Osteoblast (primary cell): ENCODE measurements at regions not wholly inside any gene's neighbourhood (a gene's known extent, or its start where the extent isn't known, plus 50 kb on each side); places are given as distances from the start of the nearest gene placed in this dataset.

Source experiments
- DNase-seq: peaks from one replicate; pipeline ENCODE4 v3.0.0; 2011; ENCODE audit warnings: low spot score, mixed read lengths; ENCODE audit not compliant: insufficient read length; ENCODE audit errors: missing footprints
- H2AFZ ChIP-seq: 2 replicates; pipeline ENCODE4 v1.6.0; 2011; ENCODE audit warnings: mild to moderate bottlenecking, low read length
- H3K27ac ChIP-seq: 2 replicates; pipeline ENCODE4 v1.5.1; 2011; ENCODE audit warnings: mild to moderate bottlenecking, low read depth, low read length, moderate library complexity
- H3K27me3 ChIP-seq: 2 replicates; pipeline ENCODE4 v1.6.0; 2012; ENCODE audit warnings: mild to moderate bottlenecking, control low read depth, inconsistent platforms, low read length, moderate library complexity; ENCODE audit not compliant: insufficient read depth
- H3K36me3 ChIP-seq: 2 replicates; pipeline ENCODE4 v1.5.1; 2011; ENCODE audit warnings: mild to moderate bottlenecking, low read length, control low read depth, moderate library complexity; ENCODE audit not compliant: insufficient read depth
- H3K4me1 ChIP-seq: 2 replicates; pipeline ENCODE4 v1.5.1; 2011; ENCODE audit warnings: mild to moderate bottlenecking, low read length, control low read depth, moderate library complexity; ENCODE audit not compliant: insufficient read depth
- H3K4me2 ChIP-seq: 2 replicates; pipeline ENCODE4 v1.6.0; 2011; ENCODE audit warnings: mild to moderate bottlenecking, low read length; ENCODE audit not compliant: insufficient read depth
- H3K4me3 ChIP-seq: fragments of 200-600 bp; sonication (generic); 3 replicates; pipeline ENCODE4 v1.5.1; 2012; ENCODE audit warnings: mild to moderate bottlenecking, low read length, inconsistent platforms; ENCODE audit not compliant: insufficient read depth
- H3K79me2 ChIP-seq: 2 replicates; pipeline ENCODE4 v1.6.0; 2012; ENCODE audit warnings: mild to moderate bottlenecking, low read length, control low read depth, inconsistent platforms; ENCODE audit not compliant: insufficient read depth
- H3K9me3 ChIP-seq: 2 replicates; pipeline ENCODE4 v1.5.1; 2011; ENCODE audit warnings: low read depth, low read length, control low read depth
- H4K20me1 ChIP-seq: 2 replicates; pipeline ENCODE4 v1.6.0; 2012; ENCODE audit warnings: mild to moderate bottlenecking, low read length, control low read depth; ENCODE audit not compliant: insufficient read depth
- TF ChIP-seq, protein P1 (sequence below): IDR thresholded peaks from 2 replicates; pipeline ENCODE4 v1.5.1; 2011; ENCODE audit warnings: mild to moderate bottlenecking, low read depth, low read length, moderate library complexity; ENCODE audit errors: extremely low read depth

DNA sequence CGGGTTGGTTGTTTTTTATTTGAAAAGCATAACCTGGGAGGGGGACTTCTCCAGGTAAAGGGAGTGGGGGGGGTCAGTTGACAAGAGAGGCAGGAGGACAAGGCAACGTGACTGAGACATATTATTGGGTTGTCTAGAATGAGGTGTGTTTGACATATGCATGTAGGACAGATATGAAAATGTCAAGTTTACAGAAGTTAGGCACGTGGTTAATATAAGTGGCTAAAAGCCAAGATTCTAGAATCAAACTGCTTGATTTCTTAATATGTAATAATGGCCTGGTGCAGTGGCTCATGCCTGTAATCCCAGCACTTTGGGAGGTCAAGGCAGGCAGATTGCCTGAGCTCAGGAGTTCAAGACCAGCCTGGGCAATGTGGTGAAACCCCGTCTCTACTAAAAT lies 212.8 kb downstream of the SQOR start:
- TF ChIP-seq, protein P1, sequence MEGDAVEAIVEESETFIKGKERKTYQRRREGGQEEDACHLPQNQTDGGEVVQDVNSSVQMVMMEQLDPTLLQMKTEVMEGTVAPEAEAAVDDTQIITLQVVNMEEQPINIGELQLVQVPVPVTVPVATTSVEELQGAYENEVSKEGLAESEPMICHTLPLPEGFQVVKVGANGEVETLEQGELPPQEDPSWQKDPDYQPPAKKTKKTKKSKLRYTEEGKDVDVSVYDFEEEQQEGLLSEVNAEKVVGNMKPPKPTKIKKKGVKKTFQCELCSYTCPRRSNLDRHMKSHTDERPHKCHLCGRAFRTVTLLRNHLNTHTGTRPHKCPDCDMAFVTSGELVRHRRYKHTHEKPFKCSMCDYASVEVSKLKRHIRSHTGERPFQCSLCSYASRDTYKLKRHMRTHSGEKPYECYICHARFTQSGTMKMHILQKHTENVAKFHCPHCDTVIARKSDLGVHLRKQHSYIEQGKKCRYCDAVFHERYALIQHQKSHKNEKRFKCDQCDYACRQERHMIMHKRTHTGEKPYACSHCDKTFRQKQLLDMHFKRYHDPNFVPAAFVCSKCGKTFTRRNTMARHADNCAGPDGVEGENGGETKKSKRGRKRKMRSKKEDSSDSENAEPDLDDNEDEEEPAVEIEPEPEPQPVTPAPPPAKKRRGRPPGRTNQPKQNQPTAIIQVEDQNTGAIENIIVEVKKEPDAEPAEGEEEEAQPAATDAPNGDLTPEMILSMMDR: no peak
- no peaks in the 10 kb centered on the region for H4K20me1 ChIP-seq
- H3K27ac ChIP-seq: no peak overlapping the region
- no peaks in the 10 kb centered on the region for H3K79me2 ChIP-seq
- H3K4me1 ChIP-seq: no peaks in the 10 kb centered on the region
- H2AFZ ChIP-seq: no peak overlapping the region
- H3K36me3 ChIP-seq: no peaks in the 10 kb centered on the region
- no peaks in the 10 kb centered on the region for H3K27me3 ChIP-seq
- no peaks in the 10 kb centered on the region for H3K9me3 ChIP-seq
- no peak overlapping the region for H3K4me3 ChIP-seq
- DNase-seq: no peak
- H3K4me2 ChIP-seq: no peak overlapping the region

DNA sequence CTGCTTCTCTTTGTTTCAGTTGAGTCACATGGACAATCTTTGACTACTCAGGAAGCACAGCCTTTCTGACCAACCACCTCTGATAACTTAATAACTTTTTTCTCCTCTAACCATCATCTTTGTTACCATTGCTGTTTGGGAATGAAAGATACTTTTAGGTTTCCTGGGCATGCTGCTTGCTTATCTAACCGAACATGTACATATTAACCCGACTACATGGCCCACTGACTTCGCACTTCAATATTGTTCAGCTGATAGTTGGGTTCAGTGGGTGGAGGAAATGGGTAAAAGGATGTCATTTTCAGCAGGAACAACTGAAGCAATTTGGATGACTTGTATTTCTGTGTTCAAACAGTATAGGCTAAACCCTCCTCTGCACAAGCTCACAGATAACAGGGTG lies 214.3 kb downstream of the SQOR start:
- Histone ChIP-seq H4K20me1 (no peaks in the 10 kb centered on the region), H2AFZ (no peak overlapping the region), H3K9me3 (no peaks in the 10 kb centered on the region), H3K4me1 (no peaks in the 10 kb centered on the region), H3K27ac (no peak overlapping the region), H3K4me3 (no peak overlapping the region), H3K4me2 (no peak overlapping the region), H3K36me3 (no peaks in the 10 kb centered on the region), H3K27me3 (no peaks in the 10 kb centered on the region), H3K79me2 (no peaks in the 10 kb centered on the region)
- no peak for DNase-seq
- TF ChIP-seq, protein P1: no peak

DNA sequence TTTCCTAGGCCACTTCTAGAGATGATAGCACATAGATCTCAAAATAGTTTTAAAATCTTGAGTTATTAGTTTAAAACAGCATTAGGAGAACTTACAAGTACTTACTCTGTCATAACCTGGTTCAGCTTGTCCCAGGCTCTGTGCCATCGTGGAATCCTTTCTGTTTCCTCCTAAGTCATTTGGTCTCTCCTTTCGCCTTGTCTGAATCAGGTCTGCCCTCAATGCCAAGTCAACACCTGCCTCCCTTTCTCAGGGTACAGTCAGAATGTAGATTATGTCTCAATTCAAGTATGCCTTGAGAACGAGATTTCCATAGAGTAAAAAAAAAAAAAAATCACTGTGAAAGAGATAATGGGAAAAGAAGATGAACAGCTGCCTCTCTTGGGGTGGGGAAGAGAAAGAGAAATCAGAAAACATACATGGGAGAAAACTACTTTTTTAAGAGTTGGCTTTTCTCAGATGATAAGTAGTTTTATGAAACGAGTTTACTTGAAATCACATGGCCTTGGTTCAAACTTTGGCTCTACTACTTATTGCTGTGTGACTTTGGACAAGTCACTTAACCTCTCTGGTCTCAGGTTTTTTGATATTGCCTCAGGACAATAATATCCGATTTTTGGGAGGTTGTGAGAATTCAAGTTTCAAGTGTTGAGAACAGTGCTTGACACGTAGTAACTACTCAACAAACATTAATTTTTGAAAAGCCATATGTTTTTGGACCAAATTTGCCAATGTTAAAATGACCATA lies 219.8 kb downstream of the SQOR start:
- Histone ChIP-seq H3K9me3 (no peaks in the 10 kb centered on the region), H3K4me3 (no peak overlapping the region), H2AFZ (no peak overlapping the region), H3K4me2 (no peak overlapping the region), H4K20me1 (no peaks in the 10 kb centered on the region), H3K27ac (no peak overlapping the region), H3K36me3 (no peaks in the 10 kb centered on the region), H3K27me3 (no peaks in the 10 kb centered on the region), H3K4me1 (no peaks in the 10 kb centered on the region), H3K79me2 (no peaks in the 10 kb centered on the region)
- DNase-seq: no peak
- TF ChIP-seq, protein P1: no peak

DNA sequence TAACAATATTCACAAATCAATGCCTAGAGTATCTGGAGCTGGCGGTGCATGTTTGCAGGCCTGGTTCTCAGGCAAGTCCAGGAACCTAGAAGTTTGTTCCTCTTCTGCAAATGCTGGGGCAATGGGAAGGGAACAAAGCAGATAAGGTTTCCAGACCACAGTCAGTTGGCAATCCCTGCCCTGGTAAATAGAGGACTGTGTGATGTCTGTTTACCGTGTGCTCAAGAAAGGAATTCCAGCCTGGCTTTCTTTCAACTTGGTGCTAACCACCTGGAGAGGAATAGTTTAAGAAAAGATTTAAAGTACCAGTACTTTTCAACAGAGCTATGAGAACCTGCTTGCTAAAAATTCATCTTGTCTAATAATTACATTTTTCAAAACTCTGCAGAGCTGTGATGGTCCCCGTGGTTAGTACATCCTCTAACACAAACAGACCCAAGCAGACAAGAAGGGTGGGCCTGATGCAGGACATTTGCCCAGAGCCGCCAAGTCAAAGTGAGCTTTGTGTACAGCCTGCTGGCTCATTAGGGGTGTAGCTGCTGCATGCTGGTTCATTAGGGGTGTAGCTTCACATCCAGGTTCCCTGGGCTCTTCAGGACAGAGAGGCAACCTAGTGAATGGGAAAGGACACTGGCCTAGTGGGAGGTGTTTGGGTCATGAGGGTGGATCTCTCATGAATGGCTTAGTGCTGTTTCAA lies 220.5 kb downstream of the SQOR start:
- no peak overlapping the region for H3K27ac ChIP-seq
- DNase-seq: no peak
- no peaks in the 10 kb centered on the region for H3K9me3 ChIP-seq

More for the DNA sequence above, 220.5 kb downstream of the SQOR start:
- H4K20me1 ChIP-seq: no peaks in the 10 kb centered on the region
- no peak overlapping the region for H3K4me2 ChIP-seq
- no peak overlapping the region for H3K4me3 ChIP-seq
- TF ChIP-seq, protein P1: no peak
- no peaks in the 10 kb centered on the region for H3K36me3 ChIP-seq
- no peaks in the 10 kb centered on the region for H3K4me1 ChIP-seq
- no peaks in the 10 kb centered on the region for H3K27me3 ChIP-seq
- no peak overlapping the region for H2AFZ ChIP-seq
- H3K79me2 ChIP-seq: no peaks in the 10 kb centered on the region
